GM21786 (cell line): ENCODE measurements at regions not wholly inside any gene's neighbourhood (a gene's known extent, or its start where the extent isn't known, plus 50 kb on each side); places are given as distances from the start of the nearest gene placed in this dataset.
"Not testable (repeated sequence)": the region's sequence is repeated elsewhere in the genome, so short reads cannot be mapped to it uniquely, and the experiment has no call there.

Experiments used
- ATAC-seq: cut with Tn5 transposase; IDR thresholded peaks from one replicate; pipeline ENCODE4 v1.9.1; 2021; ENCODE audit not compliant: unreplicated experiment

DNA sequence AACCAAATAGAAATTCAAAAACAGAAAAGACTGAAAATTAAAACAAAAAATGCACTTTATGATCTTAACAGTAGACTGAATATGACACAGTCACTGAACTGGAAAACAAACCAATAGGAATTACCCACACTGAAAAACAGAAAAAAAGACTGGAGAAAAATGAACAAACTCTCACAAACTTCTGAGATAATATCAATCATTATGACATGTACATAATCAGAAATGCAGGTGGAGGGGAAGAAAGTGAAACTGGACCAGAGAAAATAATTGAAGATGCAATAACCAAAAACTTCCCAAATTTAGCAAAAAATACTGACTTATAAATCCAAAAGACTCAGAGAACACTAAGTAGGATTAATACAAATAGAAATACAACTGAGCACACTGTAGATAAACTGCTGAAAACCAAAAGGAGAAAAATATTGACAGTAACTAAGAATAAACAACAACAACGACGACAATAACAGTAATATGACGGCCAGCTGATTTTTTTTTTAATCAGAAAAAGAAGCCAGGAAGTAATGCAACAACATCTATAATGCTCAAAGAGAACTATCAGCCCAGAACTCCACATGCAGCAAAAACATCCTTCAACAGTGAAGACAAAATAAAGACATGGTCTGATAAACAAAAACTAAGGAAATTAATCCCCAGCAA, 108.1 kb downstream of the ZFAND4 start:
- ATAC-seq = no peak

GRCh38 chr10:45561952-45562351, 110.6 kb downstream of the ZFAND4 start:
- no peak for ATAC-seq

GRCh38 chr10:45560262-45560661, 112.3 kb downstream of the ZFAND4 start:
- ATAC-seq = no peak

- no peak for ATAC-seq
Measured at GRCh38 chr10:45558425-45558824, 114.1 kb downstream of the ZFAND4 start.

- ATAC-seq = peak; percentile 45
Measured at GRCh38 chr10:45557275-45557905, 115.2 kb downstream of the ZFAND4 start.

GRCh38 chr10:45555795-45556194, 116.8 kb downstream of the ZFAND4 start:
- ATAC-seq = no peak

- not testable (repeated sequence) for ATAC-seq
Measured at GRCh38 chr10:45555332-45555731, 117.2 kb downstream of the ZFAND4 start.

DNA sequence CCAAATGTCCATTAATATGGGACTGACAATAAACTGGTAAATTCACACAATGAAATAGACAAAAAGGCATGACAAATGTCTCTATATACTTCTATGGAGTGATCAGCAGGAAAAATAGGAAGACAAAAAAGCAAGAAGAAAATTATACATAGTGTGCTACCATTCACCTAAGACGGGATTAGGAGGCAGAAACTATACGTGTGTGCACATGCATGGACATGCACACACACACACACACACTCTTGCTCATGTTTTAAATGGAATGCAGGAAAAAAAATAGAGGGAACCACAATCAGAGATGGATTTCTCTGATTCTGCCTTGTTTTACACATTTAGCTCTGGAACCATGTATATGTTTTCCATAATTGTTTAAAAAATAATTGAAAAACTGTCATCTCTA, 119.0 kb downstream of the ZFAND4 start:
- no peak for ATAC-seq

DNA sequence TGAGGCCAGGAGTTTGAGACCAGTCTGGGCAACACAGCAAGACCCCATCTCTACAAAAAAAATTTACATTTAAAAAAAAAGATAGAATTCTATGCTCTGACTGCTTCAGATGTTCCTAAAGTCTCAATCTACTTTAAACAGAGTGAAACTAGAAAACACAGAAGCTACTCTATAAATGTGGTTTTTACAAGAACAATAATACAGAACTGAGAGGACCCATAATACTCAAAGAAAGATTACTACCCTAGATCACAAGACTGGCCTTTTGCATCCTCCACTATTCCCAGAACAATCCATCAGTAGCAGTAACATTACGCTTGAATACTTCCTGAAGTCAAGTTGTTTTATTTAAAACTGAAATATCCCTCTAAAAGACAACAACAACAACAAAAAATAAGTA, 119.4 kb downstream of the ZFAND4 start:
- ATAC-seq = no peak

DNA sequence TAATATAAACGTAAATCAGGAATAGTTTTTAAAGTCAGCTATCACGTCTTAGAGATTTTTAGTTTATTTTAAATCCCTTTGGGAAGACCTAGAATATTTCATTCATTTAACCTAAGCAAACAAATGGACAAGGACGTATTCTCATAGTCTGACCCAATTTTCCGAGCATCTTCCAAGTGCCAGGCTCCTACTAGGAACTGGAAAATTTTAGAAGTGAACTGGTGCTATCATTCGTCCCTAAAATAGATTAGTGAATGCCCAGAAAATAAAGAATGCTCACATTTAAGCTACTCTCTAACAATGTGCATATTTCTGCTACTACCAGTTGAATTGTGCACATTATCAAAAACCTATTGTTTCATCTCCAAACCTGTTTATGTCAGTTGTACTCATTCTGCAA, 120.1 kb downstream of the ZFAND4 start:
- no peak for ATAC-seq

GRCh38 chr10:45550903-45551786, 121.4 kb downstream of the ZFAND4 start:
- no peak for ATAC-seq

DNA sequence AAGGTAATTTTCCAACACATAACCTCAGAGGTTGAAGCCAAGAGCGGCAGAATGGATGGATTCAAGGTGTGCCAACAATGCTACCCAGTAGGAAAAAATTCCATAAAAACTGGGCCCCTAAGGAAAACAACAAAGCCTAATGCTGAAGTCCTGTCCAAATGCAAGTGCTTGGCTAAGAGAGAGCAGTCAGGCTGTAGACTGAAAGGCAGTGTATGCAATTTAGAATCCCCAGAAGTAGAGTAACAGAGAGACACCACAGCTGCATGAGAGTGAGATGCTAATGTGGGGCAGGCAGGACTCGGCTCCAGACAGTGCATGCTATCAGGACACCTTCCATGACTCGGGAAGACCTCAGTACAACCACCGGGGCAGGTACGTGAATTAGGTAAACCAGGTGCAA, 124.5 kb downstream of the ZFAND4 start:
- no peak for ATAC-seq

DNA sequence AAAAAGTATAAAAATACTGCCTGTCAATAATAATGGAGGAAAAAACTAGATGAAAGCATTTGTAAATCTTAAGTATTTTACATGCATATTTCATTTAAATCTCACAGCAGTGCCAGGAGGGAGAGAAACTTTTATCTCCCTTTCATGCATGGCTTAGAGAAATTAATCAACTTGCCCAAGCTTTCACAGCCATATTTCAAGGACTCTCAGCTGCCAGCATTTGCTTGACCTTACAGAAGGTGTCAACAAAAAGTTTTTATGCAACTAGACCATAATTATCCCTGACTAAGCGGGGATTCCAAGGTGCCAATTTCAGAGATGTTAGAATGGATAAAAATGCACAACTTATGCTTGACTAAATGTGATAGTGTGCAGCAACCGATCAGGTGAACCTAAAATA, 125.4 kb downstream of the ZFAND4 start:
- ATAC-seq = no peak

GRCh38 chr10:45545150-45545549, 127.4 kb downstream of the ZFAND4 start:
- no peak for ATAC-seq

GRCh38 chr10:45544191-45544590, 128.4 kb downstream of the ZFAND4 start:
- no peak for ATAC-seq

- ATAC-seq = not testable (repeated sequence)
Measured at GRCh38 chr10:45541032-45541431, 131.5 kb downstream of the ZFAND4 start.

GRCh38 chr10:45540589-45540988, 132.0 kb downstream of the ZFAND4 start:
- ATAC-seq = not testable (repeated sequence)

- ATAC-seq = not testable (repeated sequence)
Measured at GRCh38 chr10:45539569-45539968, 133.0 kb downstream of the ZFAND4 start.

DNA sequence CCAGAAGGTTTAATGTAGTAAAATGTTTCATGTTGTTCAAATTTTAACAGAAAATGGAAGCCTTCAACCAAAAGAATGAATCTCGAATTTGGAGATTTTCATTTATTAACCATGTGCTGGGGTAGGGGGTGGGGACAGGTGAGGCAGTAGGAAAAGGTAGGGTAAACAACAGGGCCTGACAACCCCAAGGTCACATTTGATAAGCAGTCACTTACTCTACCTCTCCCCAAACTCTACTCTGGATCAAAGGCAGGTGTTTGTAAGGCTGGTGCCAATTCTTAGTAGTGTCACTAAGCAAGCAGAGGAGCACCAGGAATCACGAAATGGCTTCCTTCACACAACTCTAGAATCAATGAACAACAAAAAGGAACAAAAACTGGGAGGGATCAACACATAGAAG, 138.0 kb downstream of the ZFAND4 start:
- no peak for ATAC-seq

DNA sequence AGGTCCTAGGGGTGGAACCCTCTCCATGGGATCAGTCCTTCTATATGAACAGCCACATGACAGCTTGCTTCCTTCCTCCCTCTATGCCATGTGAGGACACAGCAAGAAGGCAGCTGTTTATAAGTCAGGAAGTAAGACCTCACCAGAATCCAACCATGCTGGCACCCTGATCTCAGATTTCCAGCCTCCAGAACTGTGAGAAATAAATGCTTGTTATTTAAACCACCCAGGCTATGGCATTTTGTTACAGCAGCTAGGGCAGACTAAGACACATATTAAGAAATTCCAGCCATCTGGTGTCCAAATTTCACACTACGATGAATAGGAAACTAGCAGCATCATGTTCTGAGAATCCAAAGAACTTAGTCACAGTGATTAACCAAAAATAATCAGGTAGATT, 140.1 kb downstream of the ZFAND4 start:
- no peak for ATAC-seq

DNA sequence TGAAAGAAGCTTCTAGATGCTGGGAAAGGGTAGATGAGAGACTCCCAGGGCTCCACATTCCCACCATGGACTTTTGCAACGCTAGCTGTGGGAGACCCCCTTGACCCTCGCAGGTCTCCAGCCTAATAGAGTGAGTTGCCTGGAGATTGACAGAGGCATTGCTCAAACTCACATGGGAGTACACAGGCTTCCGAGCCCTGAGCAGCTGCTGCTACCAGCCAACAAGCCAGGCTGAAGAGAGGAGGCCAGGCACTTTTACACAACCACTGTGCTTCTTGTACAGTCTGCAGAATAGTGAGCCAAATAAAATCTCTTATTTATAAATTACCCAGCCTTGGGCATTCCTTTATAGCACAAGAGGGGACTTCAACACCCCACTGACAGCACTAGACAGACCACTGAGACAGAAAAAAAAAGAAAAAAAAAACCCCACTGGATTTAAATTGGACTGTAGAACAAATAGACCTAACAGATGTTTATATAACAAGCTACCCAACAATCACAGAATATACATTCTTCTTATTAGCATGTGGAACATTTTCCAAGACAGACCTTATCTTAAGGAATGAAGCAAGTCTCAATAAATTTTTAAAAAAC, 146.2 kb downstream of the ZFAND4 start:
- ATAC-seq = no peak

GRCh38 chr10:45520476-45520875, 146.5 kb downstream of the ALOX5 start:
- no peak for ATAC-seq
